ENCODE measurements at regions not wholly inside any gene's neighbourhood (a gene's known extent, or its start where the extent isn't known, plus 50 kb on each side); places are given as distances from the start of the nearest gene placed in this dataset.
"Not testable (repeated sequence)": the region's sequence is repeated elsewhere in the genome, so short reads cannot be mapped to it uniquely, and the experiment has no call there.

- no peak for DNase-seq (ENCODE audit: low spot score)
Observed at GRCh38 chrX:109878236-109878635, 124.7 kb upstream of the TMEM164 start.

GRCh38 chrX:109879991-109880390 is 122.9 kb upstream of the TMEM164 start:
- DNase-seq (ENCODE audit: low spot score) = no peak

- DNase-seq (ENCODE audit: low spot score) = no peak
Observed at GRCh38 chrX:109880629-109881028, 122.3 kb upstream of the TMEM164 start.

- DNase-seq (ENCODE audit: low spot score) = peak; percentile 5
Observed at GRCh38 chrX:109886122-109886761, 116.7 kb upstream of the TMEM164 start.

- no peak for DNase-seq (ENCODE audit: low spot score)
Observed at GRCh38 chrX:109889289-109890006, 113.5 kb upstream of the TMEM164 start.

- DNase-seq (ENCODE audit: low spot score) = no peak
Observed at GRCh38 chrX:109890300-109890699, 112.6 kb upstream of the TMEM164 start.

GRCh38 chrX:109890910-109891502 is 111.9 kb upstream of the TMEM164 start:
- peak; percentile 37 for DNase-seq (ENCODE audit: low spot score)

- DNase-seq (ENCODE audit: low spot score) = not testable (repeated sequence)
Observed at GRCh38 chrX:109896024-109896423, 106.9 kb upstream of the TMEM164 start.

GRCh38 chrX:109902665-109903064 is 100.2 kb upstream of the TMEM164 start:
- DNase-seq (ENCODE audit: low spot score) = no peak

GRCh38 chrX:109911046-109911445 is 91.9 kb upstream of the TMEM164 start:
- no peak for DNase-seq (ENCODE audit: low spot score)

GRCh38 chrX:109912993-109913392 is 89.9 kb upstream of the TMEM164 start:
- not testable (repeated sequence) for DNase-seq (ENCODE audit: low spot score)

- DNase-seq (ENCODE audit: low spot score) = no peak
Observed at GRCh38 chrX:109914114-109914849, 88.6 kb upstream of the TMEM164 start.

- no peak for DNase-seq (ENCODE audit: low spot score)
Observed at GRCh38 chrX:109918753-109919152, 84.2 kb upstream of the TMEM164 start.

- no peak for DNase-seq (ENCODE audit: low spot score)
Observed at GRCh38 chrX:109920325-109920724, 82.6 kb upstream of the TMEM164 start.

GRCh38 chrX:109920868-109921267 is 82.0 kb upstream of the TMEM164 start:
- no peak for DNase-seq (ENCODE audit: low spot score)

- DNase-seq (ENCODE audit: low spot score) = no peak
Observed at GRCh38 chrX:109922190-109922589, 80.7 kb upstream of the TMEM164 start.

- not testable (repeated sequence) for DNase-seq (ENCODE audit: low spot score)
Observed at GRCh38 chrX:109925003-109925402, 77.9 kb upstream of the TMEM164 start.

GRCh38 chrX:109925656-109926055 is 77.3 kb upstream of the TMEM164 start:
- no peak for DNase-seq (ENCODE audit: low spot score)

GRCh38 chrX:109926118-109926517 is 76.8 kb upstream of the TMEM164 start:
- no peak for DNase-seq (ENCODE audit: low spot score)

- no peak for DNase-seq (ENCODE audit: low spot score)
Observed at GRCh38 chrX:109926743-109927662, 75.9 kb upstream of the TMEM164 start.

- DNase-seq (ENCODE audit: low spot score) = no peak
Observed at GRCh38 chrX:109927663-109928273, 75.1 kb upstream of the TMEM164 start.

Data from CD4-positive, alpha-beta T cell treated with Interleukin-6 at 100 ng/mL for 8 hours (primary cell).